ENCODE measurements at regions not wholly inside any gene's neighbourhood (a gene's known extent, or its start where the extent isn't known, plus 50 kb on each side); places are given as distances from the start of the nearest gene placed in this dataset.

DNA sequence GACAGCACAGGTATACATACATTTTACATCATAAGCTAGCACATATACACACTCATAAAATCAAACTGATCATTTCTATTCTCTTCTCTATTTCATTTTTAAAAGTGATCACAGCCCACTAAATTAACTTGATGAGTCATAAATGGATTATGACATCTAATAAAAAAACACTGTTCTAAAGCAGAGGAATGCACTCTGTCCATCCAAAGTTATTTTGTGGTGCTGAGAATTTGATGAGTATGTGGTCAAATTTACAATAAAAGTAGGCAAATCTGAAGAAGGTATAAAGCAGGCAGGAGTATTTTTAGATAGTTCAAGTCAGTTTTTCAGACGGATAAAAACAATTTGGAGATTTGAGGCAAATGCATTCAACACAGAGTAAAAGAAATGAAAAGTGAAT lies 104.4 kb downstream of the NOL4 start:
- Histone ChIP-seq H3K9ac (ENCODE audit: low read length) (no peak overlapping the region), H4K20me1 (ENCODE audit: insufficient read depth) (no peaks in the 10 kb centered on the region), H3K9me3 (ENCODE audit: low read length) (no peaks in the 10 kb centered on the region), H3K79me2 (replicated peaks; ENCODE audit: insufficient read depth, low read length) (no peaks in the 10 kb centered on the region), H3K27ac (ENCODE audit: low read length) (no peak overlapping the region), H3F3A (ENCODE audit: insufficient read depth, low read length, poor library complexity, severe bottlenecking) (no peaks in the 10 kb centered on the region), H3K36me3 (ENCODE audit: insufficient read depth, low read length) (no peaks in the 10 kb centered on the region), H3K27me3 (ENCODE audit: insufficient read depth, low read depth, low read length) (no peaks in the 10 kb centered on the region), H2AFZ (ENCODE audit: low read depth, low read length) (no peak overlapping the region), H3K4me2 (ENCODE audit: low read length) (no peak overlapping the region), H3K4me3 (ENCODE audit: low read length) (no peak overlapping the region), H3K9me2 (ENCODE audit: insufficient read depth, low read length) (no peaks in the 10 kb centered on the region)
- TF ChIP-seq, protein P1, sequence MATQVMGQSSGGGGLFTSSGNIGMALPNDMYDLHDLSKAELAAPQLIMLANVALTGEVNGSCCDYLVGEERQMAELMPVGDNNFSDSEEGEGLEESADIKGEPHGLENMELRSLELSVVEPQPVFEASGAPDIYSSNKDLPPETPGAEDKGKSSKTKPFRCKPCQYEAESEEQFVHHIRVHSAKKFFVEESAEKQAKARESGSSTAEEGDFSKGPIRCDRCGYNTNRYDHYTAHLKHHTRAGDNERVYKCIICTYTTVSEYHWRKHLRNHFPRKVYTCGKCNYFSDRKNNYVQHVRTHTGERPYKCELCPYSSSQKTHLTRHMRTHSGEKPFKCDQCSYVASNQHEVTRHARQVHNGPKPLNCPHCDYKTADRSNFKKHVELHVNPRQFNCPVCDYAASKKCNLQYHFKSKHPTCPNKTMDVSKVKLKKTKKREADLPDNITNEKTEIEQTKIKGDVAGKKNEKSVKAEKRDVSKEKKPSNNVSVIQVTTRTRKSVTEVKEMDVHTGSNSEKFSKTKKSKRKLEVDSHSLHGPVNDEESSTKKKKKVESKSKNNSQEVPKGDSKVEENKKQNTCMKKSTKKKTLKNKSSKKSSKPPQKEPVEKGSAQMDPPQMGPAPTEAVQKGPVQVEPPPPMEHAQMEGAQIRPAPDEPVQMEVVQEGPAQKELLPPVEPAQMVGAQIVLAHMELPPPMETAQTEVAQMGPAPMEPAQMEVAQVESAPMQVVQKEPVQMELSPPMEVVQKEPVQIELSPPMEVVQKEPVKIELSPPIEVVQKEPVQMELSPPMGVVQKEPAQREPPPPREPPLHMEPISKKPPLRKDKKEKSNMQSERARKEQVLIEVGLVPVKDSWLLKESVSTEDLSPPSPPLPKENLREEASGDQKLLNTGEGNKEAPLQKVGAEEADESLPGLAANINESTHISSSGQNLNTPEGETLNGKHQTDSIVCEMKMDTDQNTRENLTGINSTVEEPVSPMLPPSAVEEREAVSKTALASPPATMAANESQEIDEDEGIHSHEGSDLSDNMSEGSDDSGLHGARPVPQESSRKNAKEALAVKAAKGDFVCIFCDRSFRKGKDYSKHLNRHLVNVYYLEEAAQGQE (IDR thresholded peaks at IDR 0.05; ENCODE audit: borderline replicate concordance) = no peak
- TF ChIP-seq POLR2AphosphoS5 (IDR thresholded peaks at IDR 0.05) (no peak), SMC3 (conservative IDR thresholded peaks at IDR 0.05; ENCODE audit: poor library complexity) (no peak), MXI1 (conservative IDR thresholded peaks at IDR 0.05; ENCODE audit: poor library complexity, severe bottlenecking) (no peak), EZH2 (IDR thresholded peaks at IDR 0.05; ENCODE audit: borderline replicate concordance, insufficient read depth, low read length, poor library complexity, severe bottlenecking) (no peak), RAD21 (conservative IDR thresholded peaks at IDR 0.05) (no peak)
- TF ChIP-seq, protein P2, sequence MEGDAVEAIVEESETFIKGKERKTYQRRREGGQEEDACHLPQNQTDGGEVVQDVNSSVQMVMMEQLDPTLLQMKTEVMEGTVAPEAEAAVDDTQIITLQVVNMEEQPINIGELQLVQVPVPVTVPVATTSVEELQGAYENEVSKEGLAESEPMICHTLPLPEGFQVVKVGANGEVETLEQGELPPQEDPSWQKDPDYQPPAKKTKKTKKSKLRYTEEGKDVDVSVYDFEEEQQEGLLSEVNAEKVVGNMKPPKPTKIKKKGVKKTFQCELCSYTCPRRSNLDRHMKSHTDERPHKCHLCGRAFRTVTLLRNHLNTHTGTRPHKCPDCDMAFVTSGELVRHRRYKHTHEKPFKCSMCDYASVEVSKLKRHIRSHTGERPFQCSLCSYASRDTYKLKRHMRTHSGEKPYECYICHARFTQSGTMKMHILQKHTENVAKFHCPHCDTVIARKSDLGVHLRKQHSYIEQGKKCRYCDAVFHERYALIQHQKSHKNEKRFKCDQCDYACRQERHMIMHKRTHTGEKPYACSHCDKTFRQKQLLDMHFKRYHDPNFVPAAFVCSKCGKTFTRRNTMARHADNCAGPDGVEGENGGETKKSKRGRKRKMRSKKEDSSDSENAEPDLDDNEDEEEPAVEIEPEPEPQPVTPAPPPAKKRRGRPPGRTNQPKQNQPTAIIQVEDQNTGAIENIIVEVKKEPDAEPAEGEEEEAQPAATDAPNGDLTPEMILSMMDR (IDR thresholded peaks at IDR 0.05; ENCODE audit: poor library complexity, severe bottlenecking) = no peak

DNA sequence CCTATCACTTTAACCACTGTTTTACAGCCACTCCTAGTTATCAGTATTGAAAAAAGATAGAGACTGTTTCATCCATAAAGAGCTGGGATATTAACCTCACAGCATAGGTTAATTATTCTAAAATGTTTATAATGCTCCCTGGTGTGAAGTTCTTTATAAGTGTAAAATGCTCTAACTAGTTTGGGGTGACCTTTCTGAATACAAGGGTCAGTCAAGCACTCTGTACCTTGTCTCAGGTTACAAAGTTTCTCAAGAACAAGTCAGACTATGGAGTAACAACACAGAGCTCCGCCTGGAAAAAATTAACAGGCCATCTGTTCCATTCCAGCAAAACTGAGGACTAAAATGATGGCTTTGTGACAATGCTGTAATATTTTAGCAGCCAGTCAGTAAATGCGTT lies 107.4 kb downstream of the NOL4 start:
- no peak overlapping the region for H3K4me2 ChIP-seq (ENCODE audit: low read length)
- no peaks in the 10 kb centered on the region for H3K27me3 ChIP-seq (ENCODE audit: insufficient read depth, low read depth, low read length)
- no peaks in the 10 kb centered on the region for H3K9me3 ChIP-seq (ENCODE audit: low read length)
- no peaks in the 10 kb centered on the region for H3K9me2 ChIP-seq (ENCODE audit: insufficient read depth, low read length)
- no peaks in the 10 kb centered on the region for H4K20me1 ChIP-seq (ENCODE audit: insufficient read depth)
- no peak overlapping the region for H3K9ac ChIP-seq (ENCODE audit: low read length)
- no peak overlapping the region for H3K4me3 ChIP-seq (ENCODE audit: low read length)
- no peaks in the 10 kb centered on the region for H3F3A ChIP-seq (ENCODE audit: insufficient read depth, low read length, poor library complexity, severe bottlenecking)
- no peaks in the 10 kb centered on the region for H3K79me2 ChIP-seq (replicated peaks; ENCODE audit: insufficient read depth, low read length)
- no peak overlapping the region for H2AFZ ChIP-seq (ENCODE audit: low read depth, low read length)
- H3K27ac ChIP-seq (ENCODE audit: low read length) = no peak overlapping the region
- TF ChIP-seq POLR2AphosphoS5 (IDR thresholded peaks at IDR 0.05) = no peak
- TF ChIP-seq EP300 (conservative IDR thresholded peaks at IDR 0.05; ENCODE audit: poor library complexity, severe bottlenecking) = no peak
- TF ChIP-seq MXI1 (conservative IDR thresholded peaks at IDR 0.05; ENCODE audit: poor library complexity, severe bottlenecking) = no peak
- TF ChIP-seq, protein P2 (IDR thresholded peaks at IDR 0.05; ENCODE audit: poor library complexity, severe bottlenecking) = no peak
- TF ChIP-seq SMC3 (conservative IDR thresholded peaks at IDR 0.05; ENCODE audit: poor library complexity) = no peak
- no peak for TF ChIP-seq EZH2 (IDR thresholded peaks at IDR 0.05; ENCODE audit: borderline replicate concordance, insufficient read depth, low read length, poor library complexity, severe bottlenecking)
- no peak for TF ChIP-seq TAF1 (IDR thresholded peaks at IDR 0.05; ENCODE audit: low read depth)
- no peak for TF ChIP-seq RAD21 (conservative IDR thresholded peaks at IDR 0.05)
- TF ChIP-seq, protein P1 (IDR thresholded peaks at IDR 0.05; ENCODE audit: borderline replicate concordance) = no peak
- no peaks in the 10 kb centered on the region for H3K36me3 ChIP-seq (ENCODE audit: insufficient read depth, low read length)

Measured in neural cell (in vitro differentiated cells).